Spleen (tissue), 7 donors: ENCODE measurements at regions not wholly inside any gene's neighbourhood (a gene's known extent, or its start where the extent isn't known, plus 50 kb on each side); places are given as distances from the start of the nearest gene placed in this dataset.

Experiments used
- POLR2A ChIP-seq, 3 donors: fragments of 450-650 bp; IDR thresholded peaks; one replicate each; pipeline ENCODE4 v1.5.1; 2017; ENCODE audit warnings: antibody characterized with exemption in 3 of 3, mild to moderate bottlenecking in 1 of 3
- POLR2AphosphoS5 ChIP-seq, 3 donors: sonication (generic); formaldehyde crosslinking; IDR thresholded peaks; one replicate each; pipeline ENCODE4 v1.5.1; 2017; ENCODE audit warnings: antibody characterized with exemption in 3 of 3
- TF ChIP-seq, protein P1 (sequence below), 11 experiments: fragments of 200-600 bp in 7 of 11; fragments of 450-650 bp in 4 of 11; sonication (generic) in 4 of 11; IDR thresholded peaks in 8 of 11; conservative IDR thresholded peaks in 3 of 11; 1 replicate in 7 of 11; 2 replicates in 4 of 11; pipeline versions ENCODE4 v1.4.0 to v1.8.0; 2016 to 2021; ENCODE audit warnings: antibody characterized with exemption in 11 of 11, inconsistent platforms in 4 of 11, mild to moderate bottlenecking in 1 of 11
- donor health status: DM: no; HTN: no; CAD: no; lungs with moderate emphysema.
- donor health status: DM: no; HTN: no; CAD: no.
- donor health status: DM: no; HTN: no; CAD: no.

DNA sequence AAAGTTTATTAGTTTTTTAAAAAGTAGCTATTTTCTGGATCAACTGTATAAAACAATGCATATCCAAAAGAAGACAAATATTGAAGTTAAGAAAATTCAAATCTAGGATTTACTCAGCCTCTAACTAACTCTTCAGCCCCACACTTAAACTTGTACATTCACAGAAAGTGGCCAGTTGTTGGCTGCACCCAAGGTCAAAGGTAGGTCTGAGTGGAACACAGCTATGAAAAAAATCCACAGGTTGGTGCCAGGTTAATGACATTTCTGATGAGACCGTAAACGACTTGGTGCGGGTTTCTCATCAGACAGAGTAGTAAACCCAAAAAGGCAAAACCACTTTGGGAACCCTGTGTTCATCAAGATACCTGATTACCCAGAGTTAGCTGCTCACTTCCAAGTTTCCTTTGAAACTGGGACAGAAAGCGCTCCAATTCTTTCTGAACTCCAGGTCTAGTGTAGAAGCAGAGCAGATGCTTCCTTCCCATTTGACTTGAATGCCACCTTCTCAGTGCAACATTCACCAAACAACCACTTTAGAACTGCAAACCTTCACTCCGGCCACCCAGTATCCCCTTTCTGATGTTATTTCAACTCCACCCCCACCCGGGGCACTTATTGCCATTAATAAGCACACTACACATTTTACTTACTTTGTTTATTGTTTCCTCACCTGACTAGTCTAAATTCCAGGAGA, 208.3 kb upstream of the STARD13 start:
- TF ChIP-seq, protein P1, sequence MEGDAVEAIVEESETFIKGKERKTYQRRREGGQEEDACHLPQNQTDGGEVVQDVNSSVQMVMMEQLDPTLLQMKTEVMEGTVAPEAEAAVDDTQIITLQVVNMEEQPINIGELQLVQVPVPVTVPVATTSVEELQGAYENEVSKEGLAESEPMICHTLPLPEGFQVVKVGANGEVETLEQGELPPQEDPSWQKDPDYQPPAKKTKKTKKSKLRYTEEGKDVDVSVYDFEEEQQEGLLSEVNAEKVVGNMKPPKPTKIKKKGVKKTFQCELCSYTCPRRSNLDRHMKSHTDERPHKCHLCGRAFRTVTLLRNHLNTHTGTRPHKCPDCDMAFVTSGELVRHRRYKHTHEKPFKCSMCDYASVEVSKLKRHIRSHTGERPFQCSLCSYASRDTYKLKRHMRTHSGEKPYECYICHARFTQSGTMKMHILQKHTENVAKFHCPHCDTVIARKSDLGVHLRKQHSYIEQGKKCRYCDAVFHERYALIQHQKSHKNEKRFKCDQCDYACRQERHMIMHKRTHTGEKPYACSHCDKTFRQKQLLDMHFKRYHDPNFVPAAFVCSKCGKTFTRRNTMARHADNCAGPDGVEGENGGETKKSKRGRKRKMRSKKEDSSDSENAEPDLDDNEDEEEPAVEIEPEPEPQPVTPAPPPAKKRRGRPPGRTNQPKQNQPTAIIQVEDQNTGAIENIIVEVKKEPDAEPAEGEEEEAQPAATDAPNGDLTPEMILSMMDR (IDR thresholded peaks at IDR 0.05 in 8 of 11, conservative IDR thresholded peaks at IDR 0.05 in 3 of 11), result no peak
- TF ChIP-seq POLR2A (IDR thresholded peaks at IDR 0.05) (no peak), POLR2AphosphoS5 (IDR thresholded peaks at IDR 0.05) (no peak)
